ENCODE measurements at regions not wholly inside any gene's neighbourhood (a gene's known extent, or its start where the extent isn't known, plus 50 kb on each side); places are given as distances from the start of the nearest gene placed in this dataset.
"Not testable (repeated sequence)": the region's sequence is repeated elsewhere in the genome, so short reads cannot be mapped to it uniquely, and the experiment has no call there.

GRCh38 chrX:68953331-68953730 is 124.5 kb downstream of the EFNB1 start:
- Mint-ChIP-seq H3K36me3 (ENCODE audit: unreplicated experiment) (no peaks in the 10 kb centered on the region), H3K9me3 (ENCODE audit: unreplicated experiment) (no peaks in the 10 kb centered on the region), H3K4me3 (ENCODE audit: unreplicated experiment) (no peak overlapping the region), H3K27ac (ENCODE audit: unreplicated experiment) (no peak overlapping the region), H3K27me3 (ENCODE audit: unreplicated experiment) (no peaks in the 10 kb centered on the region), H3K4me1 (ENCODE audit: low read depth, unreplicated experiment) (no peaks in the 10 kb centered on the region)
- TF ChIP-seq CTCF (IDR thresholded peaks at IDR 0.05; ENCODE audit: partially characterized antibody, unreplicated experiment) = no peak
- DNase-seq = no peak

- DNase-seq; H3K27me3 Mint-ChIP-seq (ENCODE audit: unreplicated experiment); H3K27ac Mint-ChIP-seq (ENCODE audit: unreplicated experiment); H3K36me3 Mint-ChIP-seq (ENCODE audit: unreplicated experiment); H3K9me3 Mint-ChIP-seq (ENCODE audit: unreplicated experiment); H3K4me1 Mint-ChIP-seq (ENCODE audit: low read depth, unreplicated experiment); H3K4me3 Mint-ChIP-seq (ENCODE audit: unreplicated experiment): not testable (repeated sequence)
Observed at GRCh38 chrX:68951942-68952619, 123.3 kb downstream of the EFNB1 start.

GRCh38 chrX:68950937-68951336 is 122.1 kb downstream of the EFNB1 start:
- H3K27ac Mint-ChIP-seq (ENCODE audit: unreplicated experiment) = no peak overlapping the region
- H3K36me3 Mint-ChIP-seq (ENCODE audit: unreplicated experiment) = no peaks in the 10 kb centered on the region
- DNase-seq = no peak
- H3K4me3 Mint-ChIP-seq (ENCODE audit: unreplicated experiment) = no peak overlapping the region
- H3K4me1 Mint-ChIP-seq (ENCODE audit: low read depth, unreplicated experiment) = no peaks in the 10 kb centered on the region
- TF ChIP-seq CTCF (IDR thresholded peaks at IDR 0.05; ENCODE audit: partially characterized antibody, unreplicated experiment) = no peak
- H3K27me3 Mint-ChIP-seq (ENCODE audit: unreplicated experiment) = no peaks in the 10 kb centered on the region
- no peaks in the 10 kb centered on the region for H3K9me3 Mint-ChIP-seq (ENCODE audit: unreplicated experiment)

- TF ChIP-seq CTCF (IDR thresholded peaks at IDR 0.05; ENCODE audit: partially characterized antibody, unreplicated experiment) = no peak
- no peak overlapping the region for H3K27ac Mint-ChIP-seq (ENCODE audit: unreplicated experiment)
- H3K4me1 Mint-ChIP-seq (ENCODE audit: low read depth, unreplicated experiment) = no peaks in the 10 kb centered on the region
- no peak for DNase-seq
- H3K4me3 Mint-ChIP-seq (ENCODE audit: unreplicated experiment) = no peak overlapping the region
- H3K27me3 Mint-ChIP-seq (ENCODE audit: unreplicated experiment) = no peaks in the 10 kb centered on the region
- H3K9me3 Mint-ChIP-seq (ENCODE audit: unreplicated experiment) = no peaks in the 10 kb centered on the region
- no peaks in the 10 kb centered on the region for H3K36me3 Mint-ChIP-seq (ENCODE audit: unreplicated experiment)
Observed at GRCh38 chrX:68947882-68948605, 119.2 kb downstream of the EFNB1 start.

GRCh38 chrX:68945603-68946228 is 116.9 kb downstream of the EFNB1 start:
- no peak overlapping the region for H3K27ac Mint-ChIP-seq (ENCODE audit: unreplicated experiment)
- no peaks in the 10 kb centered on the region for H3K4me1 Mint-ChIP-seq (ENCODE audit: low read depth, unreplicated experiment)
- peak; percentile 54 for TF ChIP-seq CTCF (IDR thresholded peaks at IDR 0.05; ENCODE audit: partially characterized antibody, unreplicated experiment)
- H3K4me3 Mint-ChIP-seq (ENCODE audit: unreplicated experiment) = no peak overlapping the region
- H3K27me3 Mint-ChIP-seq (ENCODE audit: unreplicated experiment) = peaks cover 2% of the 10 kb centered on the region
- peak; percentile 32 for DNase-seq
- no peaks in the 10 kb centered on the region for H3K9me3 Mint-ChIP-seq (ENCODE audit: unreplicated experiment)
- H3K36me3 Mint-ChIP-seq (ENCODE audit: unreplicated experiment) = no peaks in the 10 kb centered on the region
